ENCODE measurements at regions not wholly inside any gene's neighbourhood (a gene's known extent, or its start where the extent isn't known, plus 50 kb on each side); places are given as distances from the start of the nearest gene placed in this dataset.
"Not testable (repeated sequence)": the region's sequence is repeated elsewhere in the genome, so short reads cannot be mapped to it uniquely, and the experiment has no call there.

DNA sequence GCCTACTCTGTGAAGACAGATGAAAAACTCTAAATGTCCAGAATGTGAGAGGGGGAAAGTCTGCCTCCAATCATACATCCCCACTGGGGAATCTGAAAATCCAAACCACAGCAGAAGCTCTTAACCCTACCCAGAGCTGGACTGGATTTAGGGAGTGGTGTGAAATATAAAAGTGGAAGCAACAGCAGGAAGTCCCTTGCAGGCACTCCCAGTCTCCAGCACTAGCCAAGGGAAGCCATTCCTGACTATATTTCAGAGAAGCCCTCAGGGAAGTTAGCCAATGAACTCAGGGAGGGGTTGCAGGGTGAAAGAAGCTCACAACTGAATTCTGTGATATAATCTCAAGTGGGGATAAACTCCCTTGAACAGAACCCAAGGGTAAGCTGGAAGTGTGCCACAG lies 51.5 kb downstream of the CRPPA start:
- DNase-seq, result no peak

- DNase-seq, result not testable (repeated sequence)
Measured at GRCh38 chr7:16369309-16369708, 52.0 kb downstream of the CRPPA start.

DNA sequence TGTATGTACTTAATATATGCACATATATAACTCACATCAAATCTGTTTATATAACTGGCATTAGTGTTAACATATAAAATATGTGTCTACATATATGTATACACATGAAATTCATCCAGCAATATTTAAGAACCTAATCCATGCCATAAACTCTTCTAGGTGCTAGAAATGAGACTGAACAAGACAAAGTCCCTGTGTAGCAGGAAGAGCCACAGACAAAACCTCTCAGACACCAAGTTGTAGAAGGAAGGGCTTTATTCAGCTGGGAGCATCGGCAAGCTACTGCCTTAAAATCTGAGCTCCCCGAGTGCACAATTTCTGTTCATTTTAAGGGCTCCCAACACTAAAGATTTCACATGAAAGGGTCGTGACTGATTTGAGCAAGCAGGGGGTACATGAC lies 52.5 kb downstream of the CRPPA start:
- no peak for DNase-seq

DNA sequence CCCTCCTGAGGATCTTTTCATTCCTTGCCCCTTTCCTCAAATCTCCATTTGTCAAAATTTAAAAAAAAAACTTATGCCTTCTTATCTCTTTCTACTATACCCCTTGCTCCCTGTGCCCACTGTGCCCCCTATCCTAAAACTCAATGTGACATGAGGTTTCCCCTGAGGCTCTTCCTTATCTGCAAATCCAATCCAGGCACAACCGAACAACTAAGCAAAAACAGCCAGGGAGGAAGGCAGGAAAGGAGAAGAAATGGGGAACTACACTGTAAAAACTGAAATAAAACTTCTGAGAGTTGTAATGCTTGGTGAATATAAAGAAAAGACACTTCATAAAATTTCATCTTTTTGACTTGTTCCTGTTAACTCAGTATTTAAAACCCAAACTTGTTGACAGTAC lies 54.2 kb downstream of the CRPPA start:
- no peak for DNase-seq

DNA sequence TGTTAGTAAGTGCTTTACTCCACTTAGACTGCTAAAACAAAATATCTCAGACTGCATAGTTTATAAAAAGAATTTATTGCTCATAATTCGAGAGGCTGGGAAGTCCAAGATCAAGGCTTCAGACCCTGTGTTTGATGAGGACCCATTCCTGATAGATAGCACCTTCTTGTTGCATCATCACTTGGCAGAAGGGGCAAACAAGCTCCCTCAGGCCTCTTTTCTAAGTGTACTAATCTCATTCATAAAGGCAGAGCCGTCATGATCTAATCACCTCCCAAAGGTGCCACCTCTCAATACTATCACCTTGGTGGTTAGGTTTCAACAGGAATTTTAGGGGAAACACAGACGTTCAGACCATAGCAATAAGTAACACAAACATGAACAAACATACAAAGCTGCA lies 55.4 kb downstream of the CRPPA start:
- no peak for DNase-seq

DNA sequence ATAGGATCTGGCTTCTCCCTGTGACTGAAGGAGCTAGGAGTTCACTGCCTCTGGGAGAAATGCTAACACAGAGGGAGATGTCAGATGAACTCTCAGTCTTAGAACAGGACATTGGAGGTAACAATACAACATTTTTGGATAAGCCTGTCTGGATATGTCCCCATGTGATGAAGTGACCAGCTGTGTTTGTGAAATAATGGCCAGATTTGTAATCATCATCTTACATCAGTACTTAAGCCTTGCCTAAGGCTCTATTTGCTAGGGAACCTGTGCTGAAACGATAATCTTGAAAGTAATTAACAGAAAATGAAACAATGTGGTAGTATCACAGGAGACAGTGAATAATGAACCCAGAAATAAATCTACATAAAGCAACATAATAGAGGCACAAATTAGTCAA lies 56.2 kb downstream of the CRPPA start:
- DNase-seq, result no peak

DNA sequence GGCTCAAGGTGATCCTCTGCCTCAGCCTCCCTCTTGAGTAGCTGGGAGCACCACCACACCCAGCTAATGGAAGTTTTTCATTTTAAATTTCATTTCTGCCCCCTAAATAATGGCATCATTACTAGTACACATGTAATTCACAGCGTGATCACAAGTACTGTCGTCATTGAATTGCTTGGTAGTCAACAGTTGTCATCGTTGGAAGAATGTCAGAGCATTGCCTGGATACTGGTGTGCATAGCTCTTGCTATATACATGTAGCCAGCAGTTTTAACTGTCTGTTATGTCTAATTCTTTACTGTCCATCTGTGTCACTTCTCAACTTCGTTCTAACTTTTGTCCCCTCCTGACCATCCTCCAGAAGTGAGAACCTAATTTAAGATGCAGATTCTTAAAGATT lies 62.1 kb downstream of the CRPPA start:
- DNase-seq, result no peak

DNA sequence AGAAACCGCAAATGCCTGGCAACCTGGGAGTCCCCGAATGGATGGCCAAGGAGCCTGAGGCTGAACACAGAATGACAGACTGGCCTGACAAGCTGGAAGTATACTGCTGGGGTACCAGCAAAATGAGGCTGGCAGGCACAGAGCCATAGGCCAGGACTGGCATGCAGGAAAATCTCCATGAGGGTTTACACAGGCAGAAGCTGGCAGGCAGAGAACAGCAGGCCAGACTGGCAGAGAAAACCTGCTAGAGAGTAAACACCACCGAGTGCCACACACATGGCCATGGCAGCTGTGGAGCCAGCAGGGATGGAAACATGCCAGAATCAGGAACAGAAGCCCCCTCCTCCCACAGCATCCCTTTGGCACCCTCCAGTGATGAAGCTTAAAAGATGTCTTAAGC lies 63.4 kb downstream of the CRPPA start:
- no peak for DNase-seq

- no peak for DNase-seq
Measured at GRCh38 chr7:16357474-16357873, 63.9 kb downstream of the CRPPA start.

GRCh38 chr7:16356301-16356958 lies 64.9 kb downstream of the CRPPA start:
- no peak for DNase-seq

- DNase-seq, result no peak
Measured at GRCh38 chr7:16354573-16354972, 66.8 kb downstream of the CRPPA start.

- no peak for DNase-seq
Measured at GRCh38 chr7:16353226-16353625, 68.1 kb downstream of the CRPPA start.

DNA sequence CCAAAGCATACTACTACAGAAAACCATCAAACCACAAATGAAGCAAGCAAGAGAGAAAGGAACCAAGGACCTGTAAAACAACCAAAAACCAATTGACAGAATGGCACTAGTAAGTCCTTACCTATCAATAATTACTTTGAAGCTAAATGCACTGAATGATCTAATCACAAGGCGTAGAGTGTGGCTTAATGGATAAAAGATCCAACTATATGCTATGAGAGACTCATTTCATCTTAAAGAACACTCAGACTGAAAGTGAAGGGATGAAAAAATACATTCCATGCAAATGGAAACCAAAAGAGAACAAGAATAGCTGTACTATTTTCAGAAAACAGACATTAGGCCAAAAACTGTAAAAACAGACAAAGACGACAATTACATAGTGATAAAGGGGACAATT lies 70.7 kb downstream of the CRPPA start:
- DNase-seq, result no peak

DNA sequence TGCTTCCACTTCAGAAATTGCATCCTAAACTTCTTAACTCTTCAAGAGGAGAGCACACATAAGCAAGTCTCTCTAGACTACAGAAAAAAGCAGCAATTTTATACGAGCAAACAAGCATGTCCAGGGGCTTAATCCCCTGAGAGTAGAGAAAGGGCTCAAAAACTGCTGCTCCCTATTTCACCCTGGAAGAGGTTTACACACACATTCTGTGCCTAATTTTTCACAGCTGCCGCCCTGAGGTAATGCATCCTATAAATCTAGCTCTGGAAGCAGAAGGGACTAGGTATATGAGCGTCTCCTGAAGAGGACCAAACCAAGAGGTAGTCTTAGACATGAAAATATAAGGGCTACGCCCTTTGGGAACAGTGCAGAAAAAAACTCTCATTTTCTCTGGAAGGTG lies 73.1 kb downstream of the CRPPA start:
- DNase-seq, result no peak

- no peak for DNase-seq
Measured at GRCh38 chr7:16347827-16348192, 73.5 kb downstream of the CRPPA start.

DNA sequence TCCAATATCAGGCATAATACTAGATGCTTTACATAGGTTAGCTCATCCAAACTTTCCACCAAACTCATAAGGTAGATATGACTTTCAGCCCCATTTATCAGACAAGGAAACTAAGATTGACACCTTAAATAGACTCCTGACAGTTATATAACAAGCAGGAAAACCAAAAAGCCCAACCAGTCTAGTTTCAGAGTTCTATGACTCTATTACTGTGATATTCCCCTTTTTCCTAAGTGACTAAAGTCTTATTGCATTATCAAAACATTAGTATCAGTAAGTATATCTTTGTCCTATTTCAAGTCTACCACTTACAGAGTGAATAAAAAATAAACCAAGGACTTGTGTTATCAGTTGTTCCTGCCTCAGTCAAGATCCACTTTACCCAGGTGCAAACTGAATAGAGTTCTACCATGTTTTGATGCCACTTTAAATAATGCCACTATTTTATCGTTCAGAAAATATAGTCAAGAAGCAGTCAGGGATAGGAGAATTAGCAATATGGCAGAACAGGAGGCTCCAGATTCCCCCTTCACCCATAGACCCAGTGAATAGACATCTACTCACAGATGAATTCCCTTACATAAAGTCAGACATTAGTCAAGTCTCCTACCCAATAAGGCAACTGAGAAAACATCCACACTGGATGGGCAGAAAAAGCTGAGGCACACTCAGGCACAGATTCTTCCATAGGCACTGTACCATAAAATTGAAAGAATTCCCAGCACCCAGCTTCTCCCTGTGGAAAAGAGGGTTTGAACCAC lies 74.1 kb downstream of the CRPPA start:
- DNase-seq, result no peak

DNA sequence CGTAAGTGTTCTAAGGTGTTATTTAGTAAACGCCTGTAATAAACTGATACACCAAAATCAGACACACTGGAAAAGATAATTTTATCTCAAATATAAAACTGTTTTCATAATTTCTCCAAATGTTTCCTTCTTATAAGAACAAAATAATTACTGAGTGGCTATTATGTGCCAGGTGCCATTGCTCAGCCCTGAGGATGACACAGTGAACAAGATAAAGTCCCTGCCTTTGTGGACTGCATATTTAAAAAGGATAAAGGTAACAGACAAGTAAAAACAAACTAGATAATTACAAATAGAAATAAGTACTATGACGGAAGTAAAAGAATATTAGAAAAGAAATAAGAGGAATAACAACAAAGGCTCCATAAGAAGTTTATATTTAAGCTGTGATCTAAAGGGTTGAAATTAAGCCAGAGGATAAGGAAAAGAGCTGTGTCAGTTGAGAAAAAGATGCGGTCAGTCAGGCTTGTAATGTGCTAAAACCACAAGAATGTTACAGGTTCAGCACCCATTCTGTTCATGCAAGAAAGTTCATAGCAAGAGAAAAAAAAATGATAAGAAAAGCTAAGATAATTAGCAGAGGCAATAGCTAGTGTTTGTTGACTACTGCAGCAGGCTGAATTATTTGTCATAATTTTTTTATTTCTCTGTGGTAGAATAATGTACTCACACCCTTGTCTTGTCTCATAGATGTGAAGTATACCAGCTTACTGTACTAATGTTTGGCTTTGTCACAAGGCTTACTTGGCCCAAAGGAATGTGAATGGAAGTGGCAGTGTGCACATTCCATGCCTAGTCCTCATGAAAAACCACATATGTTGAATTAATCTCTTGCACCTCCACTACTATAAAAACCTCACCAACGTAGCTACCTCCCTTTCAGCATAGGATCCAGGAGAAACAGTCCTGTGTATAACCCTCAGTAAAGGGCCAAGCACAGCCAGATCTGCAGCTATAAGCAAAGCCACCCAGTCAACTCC lies 75.1 kb downstream of the CRPPA start:
- no peak for DNase-seq

DNA sequence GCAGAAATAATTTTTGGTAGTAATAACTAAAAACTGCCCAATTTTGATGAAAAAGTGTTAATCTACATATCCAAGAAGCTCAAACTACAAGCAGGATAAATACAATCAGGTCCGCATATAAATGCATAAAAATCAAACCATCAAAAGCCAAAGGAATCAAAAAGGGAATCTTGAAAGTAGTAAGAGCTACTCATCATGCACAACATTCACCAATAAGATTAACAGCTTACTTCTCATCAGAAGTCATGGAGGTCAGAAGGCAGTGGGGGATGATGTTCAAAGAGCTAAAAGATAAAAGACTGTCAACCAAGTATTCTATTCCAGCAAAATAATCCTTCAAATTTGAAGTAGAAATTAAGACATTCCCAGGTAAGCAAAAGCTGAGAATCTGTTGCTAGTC lies 76.4 kb downstream of the CRPPA start:
- no peak for DNase-seq

DNA sequence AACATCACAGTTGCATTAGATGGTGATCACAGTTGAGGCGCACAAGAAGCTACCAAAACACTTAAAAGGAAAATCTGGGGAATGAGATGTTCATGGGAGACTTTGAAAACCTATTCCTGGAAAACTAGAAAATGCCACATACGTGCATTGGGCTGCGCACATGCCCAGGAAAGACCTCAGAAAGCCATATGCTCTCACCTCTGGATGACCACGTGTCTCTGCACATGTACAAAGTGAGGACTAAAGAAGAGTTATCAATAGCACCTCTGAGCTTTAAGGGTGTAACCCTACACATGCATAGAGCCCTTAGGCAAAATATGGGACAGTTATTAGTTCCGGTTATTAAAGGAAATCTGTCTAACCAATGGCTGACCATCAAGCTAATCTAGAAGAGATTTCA lies 77.7 kb downstream of the CRPPA start:
- no peak for DNase-seq

DNA sequence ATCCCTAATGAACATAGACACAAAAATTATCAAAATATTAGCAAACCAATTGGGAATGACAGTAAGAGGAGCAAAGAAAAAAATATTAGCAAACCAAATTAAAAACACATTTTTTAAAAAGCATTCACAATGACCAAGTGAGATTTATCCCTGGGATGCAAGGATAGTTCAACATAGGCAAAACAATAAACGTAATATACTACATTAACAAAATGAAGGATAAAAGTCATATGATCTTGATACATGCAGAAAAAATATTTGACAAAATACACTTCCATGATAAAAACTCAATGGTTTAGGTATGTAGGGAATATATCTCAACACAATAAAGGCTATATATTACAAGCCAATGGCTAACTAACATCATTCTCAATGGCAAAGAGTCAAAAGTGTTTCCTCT lies 83.3 kb downstream of the CRPPA start:
- no peak for DNase-seq

DNA sequence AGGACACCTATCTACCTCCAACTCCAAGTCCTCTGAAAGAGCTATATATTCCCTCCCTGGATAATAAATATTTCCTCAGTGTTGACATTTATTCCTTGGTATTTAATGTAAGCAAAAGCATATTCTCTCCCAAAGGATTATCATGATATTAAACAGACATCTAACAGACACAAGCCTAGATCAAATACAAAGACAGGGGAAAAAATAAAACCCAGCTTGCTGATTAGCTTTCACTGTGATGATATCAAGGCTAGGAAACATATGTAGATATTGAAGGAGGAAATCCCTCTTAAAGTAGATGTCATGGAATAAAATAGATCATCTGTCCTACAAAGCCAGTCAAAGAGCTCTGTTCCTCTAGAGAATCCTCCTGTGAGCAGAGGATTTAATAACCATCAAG lies 95.2 kb downstream of the CRPPA start:
- no peak for DNase-seq

GRCh38 chr7:16323313-16323712 lies 98.0 kb downstream of the CRPPA start:
- no peak for DNase-seq

DNA sequence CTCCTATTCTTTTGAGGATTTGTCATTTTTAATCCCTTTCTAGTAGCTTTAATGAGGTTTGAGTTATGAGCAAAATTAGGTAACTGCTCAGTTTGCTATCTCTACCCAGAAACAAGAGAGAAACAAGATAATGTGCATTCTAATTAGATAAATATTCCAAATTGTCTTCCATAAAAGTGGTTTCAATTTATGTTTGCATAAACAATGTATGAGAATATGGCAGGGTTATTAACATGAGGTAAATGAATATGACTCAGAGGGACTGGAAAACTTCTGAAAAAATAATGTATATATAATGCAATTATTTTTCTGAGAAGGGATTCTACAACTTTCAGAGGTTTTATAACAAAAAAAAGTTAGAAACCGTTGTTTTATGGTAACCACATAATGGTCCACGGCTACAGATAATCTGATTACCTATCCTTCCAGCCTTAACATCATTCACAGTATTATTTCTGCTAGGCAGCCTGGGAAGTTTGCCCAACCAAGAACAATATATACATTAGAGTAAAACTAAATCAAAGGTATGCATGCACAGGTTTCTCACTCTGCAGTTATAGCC lies 101.2 kb downstream of the CRPPA start:
- DNase-seq, result no peak
